PC-3 (cell line): ENCODE measurements at regions not wholly inside any gene's neighbourhood (a gene's known extent, or its start where the extent isn't known, plus 50 kb on each side); places are given as distances from the start of the nearest gene placed in this dataset.

Source experiments
- CTCF ChIP-seq: fragments of 300-600 bp; sonication (generic); conservative IDR thresholded peaks from 2 replicates; pipeline ENCODE4 v1.5.1; 2017; ENCODE audit warnings: antibody characterized with exemption, low read depth, mild to moderate bottlenecking, low read length
- EZH2 ChIP-seq: fragments of 300-600 bp; sonication (generic); IDR thresholded peaks from one replicate; pipeline ENCODE4 v1.6.1; 2017; ENCODE audit warnings: antibody characterized with exemption, mild to moderate bottlenecking, low read length; ENCODE audit not compliant: unreplicated experiment

- no peak for TF ChIP-seq CTCF
- TF ChIP-seq EZH2 = no peak
Observed at GRCh38 chr6:6972456-6972855, 135.3 kb upstream of the RREB1 start.
